WTC11 (cell line): ENCODE measurements at regions not wholly inside any gene's neighbourhood (a gene's known extent, or its start where the extent isn't known, plus 50 kb on each side); places are given as distances from the start of the nearest gene placed in this dataset.
A peak's percentile ranks its signal among the peaks of the same experiment; 100 is the strongest.

Experiments
- ATAC-seq: fragments of 200-7000 bp; cut with Tn5 transposase; 2 replicates; pipeline ENCODE4 v1.10.0; 2021; ENCODE audit warnings: mild to moderate bottlenecking, moderate library complexity
- CTCF ChIA-PET: fragments of 300-600 bp; sonication (Branson Sonifier 250); formaldehyde crosslinking; loops from one replicate; lab custom pipeline; 2021; ENCODE audit warnings: antibody characterized with exemption; lab: Charles Lee
- POLR2A ChIA-PET: fragments of 350-600 bp; sonication (Branson Sonifier 250); formaldehyde crosslinking; loops from one replicate; lab custom pipeline; 2021; ENCODE audit warnings: antibody characterized with exemption; lab: Charles Lee
- DNase-seq: peaks from one replicate; pipeline ENCODE4 v3.0.0; 2021; ENCODE audit warnings: low spot score
- H3K27ac Mint-ChIP-seq: 2 replicates; pipeline ENCODE4 v1.8.0; 2021; ENCODE audit warnings: mixed read lengths
- H3K27me3 Mint-ChIP-seq: 2 replicates; pipeline ENCODE4 v1.8.0; 2021; ENCODE audit warnings: low read depth, mild to moderate bottlenecking, moderate library complexity, mixed read lengths
- H3K36me3 Mint-ChIP-seq: 2 replicates; pipeline ENCODE4 v1.8.0; 2021; ENCODE audit warnings: mixed read lengths
- H3K4me1 Mint-ChIP-seq: 2 replicates; pipeline ENCODE4 v1.8.0; 2022; ENCODE audit warnings: mixed read lengths
- H3K4me3 Mint-ChIP-seq: 2 replicates; pipeline ENCODE4 v1.8.0; 2021; ENCODE audit warnings: mild to moderate bottlenecking, moderate library complexity, mixed read lengths
- H3K9me3 Mint-ChIP-seq: 2 replicates; pipeline ENCODE4 v1.8.0; 2021; ENCODE audit warnings: mixed read lengths
- CREM ChIP-seq: sonication (generic); formaldehyde crosslinking; IDR thresholded peaks from 2 replicates; pipeline ENCODE4 v1.8.1; 2022; ENCODE audit warnings: mild to moderate bottlenecking, missing genetic modification reagents, moderate library complexity
- FOXJ3 ChIP-seq: sonication (generic); formaldehyde crosslinking; IDR thresholded peaks from 2 replicates; pipeline ENCODE4 v1.9.0; 2021; ENCODE audit warnings: missing genetic modification reagents, mild to moderate bottlenecking, borderline replicate concordance
- IRF2 ChIP-seq: sonication (generic); formaldehyde crosslinking; IDR thresholded peaks from 2 replicates; pipeline ENCODE4 v1.8.0; 2022; ENCODE audit warnings: low read depth, missing genetic modification reagents, borderline replicate concordance
- NFE2L1 ChIP-seq: sonication (generic); formaldehyde crosslinking; IDR thresholded peaks from 2 replicates; pipeline ENCODE4 v1.8.1; 2023; ENCODE audit warnings: missing genetic modification reagents
- NR3C1 ChIP-seq: sonication (generic); formaldehyde crosslinking; conservative IDR thresholded peaks from 2 replicates; pipeline ENCODE4 v1.8.1; 2023; ENCODE audit warnings: low read depth, mild to moderate bottlenecking, missing genetic modification reagents
- PREB ChIP-seq: sonication (generic); formaldehyde crosslinking; IDR thresholded peaks from 2 replicates; pipeline ENCODE4 v1.8.1; 2022; ENCODE audit warnings: mild to moderate bottlenecking, missing genetic modification reagents, moderate library complexity, borderline replicate concordance
- PRRX2 ChIP-seq: fragments of 250-450 bp; sonication (Bioruptor Pico); IDR thresholded peaks from 2 replicates; pipeline ENCODE4 v1.8.0; 2021; ENCODE audit warnings: mild to moderate bottlenecking
- SMAD3 ChIP-seq: sonication (generic); formaldehyde crosslinking; IDR thresholded peaks from 2 replicates; pipeline ENCODE4 v1.8.0; 2022; ENCODE audit warnings: missing genetic modification reagents, mild to moderate bottlenecking, borderline replicate concordance
- SMAD4 ChIP-seq: sonication (generic); formaldehyde crosslinking; IDR thresholded peaks from 2 replicates; pipeline ENCODE4 v1.8.0; 2022; ENCODE audit warnings: mild to moderate bottlenecking, missing genetic modification reagents
- TCF7 ChIP-seq: sonication (generic); formaldehyde crosslinking; IDR thresholded peaks from 2 replicates; pipeline ENCODE4 v1.8.0; 2022; ENCODE audit warnings: mild to moderate bottlenecking, low read depth, missing genetic modification reagents, moderate library complexity
- TP53 ChIP-seq: sonication (generic); formaldehyde crosslinking; IDR thresholded peaks from 2 replicates; pipeline ENCODE4 v1.8.1; 2023; ENCODE audit warnings: mild to moderate bottlenecking, missing genetic modification reagents
- ZMAT4 ChIP-seq: fragments of 250-450 bp; sonication (Bioruptor Pico); IDR thresholded peaks from 2 replicates; pipeline ENCODE4 v1.9.0; 2021; ENCODE audit warnings: mild to moderate bottlenecking
- ZNF281 ChIP-seq: sonication (generic); formaldehyde crosslinking; IDR thresholded peaks from 2 replicates; pipeline ENCODE4 v1.8.0; 2023; ENCODE audit warnings: mild to moderate bottlenecking, missing genetic modification reagents
- ZNF671 ChIP-seq: fragments of 250-450 bp; sonication (Bioruptor Pico); IDR thresholded peaks from 2 replicates; pipeline ENCODE4 v1.8.0; 2021; ENCODE audit warnings: mild to moderate bottlenecking
- TF ChIP-seq, protein P1 (sequence below): sonication (generic); formaldehyde crosslinking; IDR thresholded peaks from 2 replicates; pipeline ENCODE4 v1.8.0; 2022; ENCODE audit warnings: mild to moderate bottlenecking, missing genetic modification reagents
- TF ChIP-seq, protein P2 (sequence below): sonication (generic); formaldehyde crosslinking; IDR thresholded peaks from 2 replicates; pipeline ENCODE4 v1.8.0; 2022; ENCODE audit warnings: mild to moderate bottlenecking, missing genetic modification reagents
- TF ChIP-seq, protein P3 (sequence below): sonication (generic); formaldehyde crosslinking; IDR thresholded peaks from 2 replicates; pipeline ENCODE4 v1.8.1; 2023; ENCODE audit warnings: mild to moderate bottlenecking, missing genetic modification reagents
- TF ChIP-seq, protein P4 (sequence below): sonication (generic); formaldehyde crosslinking; conservative IDR thresholded peaks from 2 replicates; pipeline ENCODE4 v1.8.1; 2022; ENCODE audit warnings: mild to moderate bottlenecking, missing genetic modification reagents
- TF ChIP-seq, protein P5 (sequence below): sonication (generic); formaldehyde crosslinking; IDR thresholded peaks from 2 replicates; pipeline ENCODE4 v1.8.0; 2022; ENCODE audit warnings: mild to moderate bottlenecking, missing genetic modification reagents
- TF ChIP-seq, protein P6 (sequence below): fragments of 250-450 bp; sonication (Bioruptor Pico); IDR thresholded peaks from 2 replicates; pipeline ENCODE4 v2.1.2; 2022; ENCODE audit warnings: mild to moderate bottlenecking, moderate library complexity

DNA sequence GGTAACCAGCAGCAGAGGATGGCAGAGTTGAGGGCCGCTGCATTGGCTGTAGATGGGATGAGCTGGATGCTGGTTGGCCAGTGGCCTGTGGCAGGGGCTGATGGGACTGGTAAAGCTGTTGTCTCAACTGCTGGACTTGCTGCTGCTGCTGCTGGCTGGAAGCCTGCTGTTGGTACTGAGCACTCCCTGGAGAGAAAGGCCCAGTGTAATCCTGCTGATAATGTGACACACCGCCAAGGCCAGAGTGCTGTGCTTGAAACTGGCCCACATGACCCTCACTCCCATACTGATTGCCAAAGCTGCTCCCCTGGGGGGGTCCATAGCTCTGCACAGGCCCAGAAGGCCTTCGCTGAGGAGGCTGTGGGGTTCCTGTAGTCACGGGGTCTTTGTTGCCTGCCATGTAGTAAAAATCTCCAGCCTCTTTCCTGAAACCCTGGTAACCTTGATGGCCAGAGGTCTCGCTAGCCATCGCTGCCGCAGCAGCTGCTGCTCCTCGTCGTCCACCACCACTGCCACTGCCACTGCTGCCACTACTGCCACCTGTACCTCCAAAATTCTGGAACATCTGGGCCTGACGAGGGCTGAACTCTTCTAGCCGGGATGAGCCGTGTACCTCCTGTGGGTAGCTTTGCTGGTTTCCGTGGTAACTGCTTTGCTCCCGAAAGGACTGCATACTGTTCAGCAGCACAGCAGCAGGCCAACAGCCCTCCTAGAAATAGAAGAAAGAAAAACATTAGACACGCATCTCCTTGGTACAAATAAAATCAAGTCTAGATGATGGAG lies 55.6 kb downstream of the TCF20 start (continued):
- TF ChIP-seq, protein P1, sequence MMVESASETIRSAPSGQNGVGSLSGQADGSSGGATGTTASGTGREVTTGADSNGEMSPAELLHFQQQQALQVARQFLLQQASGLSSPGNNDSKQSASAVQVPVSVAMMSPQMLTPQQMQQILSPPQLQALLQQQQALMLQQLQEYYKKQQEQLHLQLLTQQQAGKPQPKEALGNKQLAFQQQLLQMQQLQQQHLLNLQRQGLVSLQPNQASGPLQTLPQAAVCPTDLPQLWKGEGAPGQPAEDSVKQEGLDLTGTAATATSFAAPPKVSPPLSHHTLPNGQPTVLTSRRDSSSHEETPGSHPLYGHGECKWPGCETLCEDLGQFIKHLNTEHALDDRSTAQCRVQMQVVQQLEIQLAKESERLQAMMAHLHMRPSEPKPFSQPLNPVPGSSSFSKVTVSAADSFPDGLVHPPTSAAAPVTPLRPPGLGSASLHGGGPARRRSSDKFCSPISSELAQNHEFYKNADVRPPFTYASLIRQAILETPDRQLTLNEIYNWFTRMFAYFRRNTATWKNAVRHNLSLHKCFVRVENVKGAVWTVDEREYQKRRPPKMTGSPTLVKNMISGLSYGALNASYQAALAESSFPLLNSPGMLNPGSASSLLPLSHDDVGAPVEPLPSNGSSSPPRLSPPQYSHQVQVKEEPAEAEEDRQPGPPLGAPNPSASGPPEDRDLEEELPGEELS (CRISPR knock-in tag): no peak
- TF ChIP-seq SMAD4 (CRISPR knock-in tag): no peak

GRCh38 chr22:42208362-42208761 lies 62.1 kb downstream of the TCF20 start:
- CTCF ChIA-PET: interaction anchor here (0.6 to 1.7 kb wide), 2 partner anchors 10 to 105 kb away, joined by 4 to 6 read pairs; no protein-coding TSS in a partner anchor
- TF ChIP-seq NR3C1 (CRISPR knock-in tag) (no peak), SMAD3 (no peak), FOXJ3 (CRISPR knock-in tag) (no peak), IRF2 (CRISPR knock-in tag) (no peak), PREB (CRISPR knock-in tag) (no peak)
- TF ChIP-seq, protein P2, sequence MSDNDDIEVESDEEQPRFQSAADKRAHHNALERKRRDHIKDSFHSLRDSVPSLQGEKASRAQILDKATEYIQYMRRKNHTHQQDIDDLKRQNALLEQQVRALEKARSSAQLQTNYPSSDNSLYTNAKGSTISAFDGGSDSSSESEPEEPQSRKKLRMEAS (CRISPR knock-in tag): no peak
- TF ChIP-seq, protein P3, sequence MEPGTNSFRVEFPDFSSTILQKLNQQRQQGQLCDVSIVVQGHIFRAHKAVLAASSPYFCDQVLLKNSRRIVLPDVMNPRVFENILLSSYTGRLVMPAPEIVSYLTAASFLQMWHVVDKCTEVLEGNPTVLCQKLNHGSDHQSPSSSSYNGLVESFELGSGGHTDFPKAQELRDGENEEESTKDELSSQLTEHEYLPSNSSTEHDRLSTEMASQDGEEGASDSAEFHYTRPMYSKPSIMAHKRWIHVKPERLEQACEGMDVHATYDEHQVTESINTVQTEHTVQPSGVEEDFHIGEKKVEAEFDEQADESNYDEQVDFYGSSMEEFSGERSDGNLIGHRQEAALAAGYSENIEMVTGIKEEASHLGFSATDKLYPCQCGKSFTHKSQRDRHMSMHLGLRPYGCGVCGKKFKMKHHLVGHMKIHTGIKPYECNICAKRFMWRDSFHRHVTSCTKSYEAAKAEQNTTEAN (CRISPR knock-in tag): no peak
- H3K4me1 Mint-ChIP-seq: peaks cover 6% of the 10 kb centered on the region
- H3K27ac Mint-ChIP-seq: 0 out of 2 replicates have a peak overlapping the region, but pooled peaks have one; percentile 49
- no peak overlapping the region for H3K4me3 Mint-ChIP-seq
- H3K9me3 Mint-ChIP-seq: no peaks in the 10 kb centered on the region
- peaks cover 37% of the 10 kb centered on the region for H3K36me3 Mint-ChIP-seq
- POLR2A ChIA-PET: no interaction called here
- DNase-seq: no peak
- no peak for ATAC-seq
- H3K27me3 Mint-ChIP-seq: no peaks in the 10 kb centered on the region

- Mint-ChIP-seq H3K9me3 (no peaks in the 10 kb centered on the region), H3K36me3 (peaks cover 35% of the 10 kb centered on the region), H3K4me1 (peaks cover 10% of the 10 kb centered on the region), H3K27ac (no peak overlapping the region), H3K27me3 (no peaks in the 10 kb centered on the region), H3K4me3 (no peak overlapping the region)
- ATAC-seq (no peak), DNase-seq (no peak)
- POLR2A ChIA-PET: interaction anchor here (0.5 kb wide), 1 partner anchor 1824 kb away, joined by 3 read pairs; no protein-coding TSS in a partner anchor
- CTCF ChIA-PET: interaction anchor here (0.7 to 1.7 kb wide), 2 partner anchors 11 to 16 kb away, joined by 4 to 6 read pairs; no protein-coding TSS in a partner anchor
- no peak for TF ChIP-seq PRRX2 (CRISPR knock-in tag)
- TF ChIP-seq, protein P4, sequence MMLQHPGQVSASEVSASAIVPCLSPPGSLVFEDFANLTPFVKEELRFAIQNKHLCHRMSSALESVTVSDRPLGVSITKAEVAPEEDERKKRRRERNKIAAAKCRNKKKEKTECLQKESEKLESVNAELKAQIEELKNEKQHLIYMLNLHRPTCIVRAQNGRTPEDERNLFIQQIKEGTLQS (CRISPR knock-in tag): no peak
- TF ChIP-seq, protein P5, sequence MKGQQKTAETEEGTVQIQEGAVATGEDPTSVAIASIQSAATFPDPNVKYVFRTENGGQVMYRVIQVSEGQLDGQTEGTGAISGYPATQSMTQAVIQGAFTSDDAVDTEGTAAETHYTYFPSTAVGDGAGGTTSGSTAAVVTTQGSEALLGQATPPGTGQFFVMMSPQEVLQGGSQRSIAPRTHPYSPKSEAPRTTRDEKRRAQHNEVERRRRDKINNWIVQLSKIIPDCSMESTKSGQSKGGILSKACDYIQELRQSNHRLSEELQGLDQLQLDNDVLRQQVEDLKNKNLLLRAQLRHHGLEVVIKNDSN (CRISPR knock-in tag): no peak
- TF ChIP-seq ZNF281 (CRISPR knock-in tag): no peak
- TF ChIP-seq ZNF671 (CRISPR knock-in tag): no peak
- TF ChIP-seq, protein P6, sequence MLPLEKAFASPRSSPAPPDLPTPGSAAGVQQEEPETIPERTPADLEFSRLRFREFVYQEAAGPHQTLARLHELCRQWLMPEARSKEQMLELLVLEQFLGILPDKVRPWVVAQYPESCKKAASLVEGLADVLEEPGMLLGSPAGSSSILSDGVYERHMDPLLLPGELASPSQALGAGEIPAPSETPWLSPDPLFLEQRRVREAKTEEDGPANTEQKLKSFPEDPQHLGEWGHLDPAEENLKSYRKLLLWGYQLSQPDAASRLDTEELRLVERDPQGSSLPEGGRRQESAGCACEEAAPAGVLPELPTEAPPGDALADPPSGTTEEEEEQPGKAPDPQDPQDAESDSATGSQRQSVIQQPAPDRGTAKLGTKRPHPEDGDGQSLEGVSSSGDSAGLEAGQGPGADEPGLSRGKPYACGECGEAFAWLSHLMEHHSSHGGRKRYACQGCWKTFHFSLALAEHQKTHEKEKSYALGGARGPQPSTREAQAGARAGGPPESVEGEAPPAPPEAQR (CRISPR knock-in tag): no peak
- no peak for TF ChIP-seq TCF7 (CRISPR knock-in tag)
- no peak for TF ChIP-seq ZMAT4 (CRISPR knock-in tag)
- no peak for TF ChIP-seq TP53 (CRISPR knock-in tag)
- TF ChIP-seq NFE2L1: no peak
- no peak for TF ChIP-seq CREM (CRISPR knock-in tag)
Observed at GRCh38 chr22:42207918-42208317, 62.5 kb downstream of the TCF20 start.
